Sigmoid colon (tissue), 4 donors: ENCODE measurements at regions not wholly inside any gene's neighbourhood (a gene's known extent, or its start where the extent isn't known, plus 50 kb on each side); places are given as distances from the start of the nearest gene placed in this dataset.

ENCODE experiments used
- EP300 ChIP-seq, 4 donors: sonication (generic); formaldehyde crosslinking; IDR thresholded peaks; one replicate each; pipeline ENCODE4 v1.6.1; 2017; ENCODE audit warnings: antibody characterized with exemption in 4 of 4
- POLR2AphosphoS5 ChIP-seq, 4 donors: sonication (generic); formaldehyde crosslinking; IDR thresholded peaks; one replicate each; pipeline ENCODE4 v1.6.1; 2017; ENCODE audit warnings: antibody characterized with exemption in 4 of 4
- TF ChIP-seq, protein P1 (sequence below), 4 experiments: fragments of 450-650 bp in 3 of 4; fragments of 200-600 bp in 1 of 4; IDR thresholded peaks; one replicate each; pipeline ENCODE4 v1.5.1; 2016 to 2019; ENCODE audit warnings: antibody characterized with exemption in 4 of 4, mild to moderate bottlenecking in 3 of 4, moderate library complexity in 2 of 4

DNA sequence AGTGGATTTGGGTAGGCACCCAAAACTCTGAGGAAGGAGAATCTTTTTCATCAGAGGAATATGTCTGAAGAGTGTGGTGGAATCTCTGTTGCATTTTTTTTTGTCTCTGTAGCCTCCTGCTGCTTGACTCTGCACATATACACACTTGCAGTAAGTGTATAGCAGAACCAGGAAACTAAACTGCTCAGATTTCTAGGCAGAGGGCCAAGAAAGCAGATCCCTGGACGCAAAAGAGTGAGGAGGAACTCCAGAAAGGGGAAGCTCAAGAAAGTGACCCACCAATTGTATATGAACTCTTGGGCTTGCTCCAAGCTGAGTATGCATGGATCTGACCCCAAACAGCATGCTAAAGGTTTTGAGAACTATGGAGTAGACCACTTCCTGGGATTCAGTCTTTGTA is 181.8 kb downstream of the GADD45G start:
- TF ChIP-seq, protein P1, sequence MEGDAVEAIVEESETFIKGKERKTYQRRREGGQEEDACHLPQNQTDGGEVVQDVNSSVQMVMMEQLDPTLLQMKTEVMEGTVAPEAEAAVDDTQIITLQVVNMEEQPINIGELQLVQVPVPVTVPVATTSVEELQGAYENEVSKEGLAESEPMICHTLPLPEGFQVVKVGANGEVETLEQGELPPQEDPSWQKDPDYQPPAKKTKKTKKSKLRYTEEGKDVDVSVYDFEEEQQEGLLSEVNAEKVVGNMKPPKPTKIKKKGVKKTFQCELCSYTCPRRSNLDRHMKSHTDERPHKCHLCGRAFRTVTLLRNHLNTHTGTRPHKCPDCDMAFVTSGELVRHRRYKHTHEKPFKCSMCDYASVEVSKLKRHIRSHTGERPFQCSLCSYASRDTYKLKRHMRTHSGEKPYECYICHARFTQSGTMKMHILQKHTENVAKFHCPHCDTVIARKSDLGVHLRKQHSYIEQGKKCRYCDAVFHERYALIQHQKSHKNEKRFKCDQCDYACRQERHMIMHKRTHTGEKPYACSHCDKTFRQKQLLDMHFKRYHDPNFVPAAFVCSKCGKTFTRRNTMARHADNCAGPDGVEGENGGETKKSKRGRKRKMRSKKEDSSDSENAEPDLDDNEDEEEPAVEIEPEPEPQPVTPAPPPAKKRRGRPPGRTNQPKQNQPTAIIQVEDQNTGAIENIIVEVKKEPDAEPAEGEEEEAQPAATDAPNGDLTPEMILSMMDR (IDR thresholded peaks at IDR 0.05), result no peak
- TF ChIP-seq POLR2AphosphoS5 (IDR thresholded peaks at IDR 0.05), result no peak
- TF ChIP-seq EP300 (IDR thresholded peaks at IDR 0.05), result no peak
